Body of pancreas (tissue), 4 donors: ENCODE measurements at regions not wholly inside any gene's neighbourhood (a gene's known extent, or its start where the extent isn't known, plus 50 kb on each side); places are given as distances from the start of the nearest gene placed in this dataset.
"Not testable (repeated sequence)": the region's sequence is repeated elsewhere in the genome, so short reads cannot be mapped to it uniquely, and the experiment has no call there.

ENCODE experiments used
- CTCF ChIP-seq, 7 experiments: fragments of 450-650 bp in 4 of 7; fragments of 200-600 bp in 3 of 7; sonication (generic) in 3 of 7; IDR thresholded peaks; one replicate each; pipeline ENCODE4 v1.5.1; 2016 to 2019; ENCODE audit warnings: antibody characterized with exemption in 7 of 7
- POLR2A ChIP-seq, 3 donors: fragments of 450-650 bp; IDR thresholded peaks; one replicate each; pipeline ENCODE4 v1.6.1; 2016; ENCODE audit warnings: antibody characterized with exemption in 3 of 3, mild to moderate bottlenecking in 2 of 3

GRCh38 chr10:109652612-109653011, 270.7 kb downstream of the XPNPEP1 start:
- not testable (repeated sequence) for TF ChIP-seq CTCF, POLR2A (IDR thresholded peaks at IDR 0.05)
